PC-9 (cell line): ENCODE measurements at regions not wholly inside any gene's neighbourhood (a gene's known extent, or its start where the extent isn't known, plus 50 kb on each side); places are given as distances from the start of the nearest gene placed in this dataset.

ENCODE experiments used
- BruUV-seq: library from RNA; stranded (reverse); fragments of 400-500 nt; replicated peaks from 2 replicates; lab custom pipeline; 2021; lab: Mats Ljungman, UMichigan
- CTCF ChIA-PET: fragments of 300-600 bp; sonication (Branson Sonifier 250); formaldehyde crosslinking; loops from one replicate; lab custom pipeline; 2022; ENCODE audit warnings: antibody characterized with exemption; lab: Charles Lee
- POLR2A ChIA-PET: fragments of 300-600 bp; sonication (Branson Sonifier 250); formaldehyde crosslinking; loops from one replicate; lab custom pipeline; 2022; ENCODE audit warnings: antibody characterized with exemption; ENCODE audit not compliant: unreplicated experiment; lab: Charles Lee
- DNase-seq, 2 experiments: peaks; one replicate each; pipeline versions ENCODE4 v3.0.0 to v3.0.0-alpha.2; 2015 to 2022; ENCODE audit warnings: mixed read lengths in 1 of 2
- H2AFZ ChIP-seq: fragments of 200-600 bp; sonication (generic); 2 replicates; pipeline ENCODE4 v1.8.1; 2017; ENCODE audit warnings: antibody characterized with exemption
- H3F3A ChIP-seq: fragments of 200-600 bp; sonication (generic); 2 replicates; pipeline ENCODE4 v1.8.1; 2017; ENCODE audit warnings: antibody characterized with exemption, mild to moderate bottlenecking, low read depth; ENCODE audit not compliant: insufficient read depth
- H3K27ac ChIP-seq: fragments of 200-600 bp; sonication (generic); 2 replicates; pipeline ENCODE4 v1.6.1; 2016; ENCODE audit warnings: mixed run types
- H3K27me3 ChIP-seq: fragments of 200-600 bp; sonication (generic); 2 replicates; pipeline ENCODE4 v1.6.1; 2016; ENCODE audit warnings: low read depth, mixed run types; ENCODE audit not compliant: insufficient read depth
- H3K36me3 ChIP-seq: fragments of 200-600 bp; sonication (generic); 2 replicates; pipeline ENCODE4 v1.6.1; 2016; ENCODE audit warnings: low read depth, mixed run types
- H3K4me1 ChIP-seq: fragments of 200-600 bp; sonication (generic); replicated peaks from 2 replicates; pipeline ENCODE4 v1.6.1; 2016; ENCODE audit warnings: mixed run types; ENCODE audit not compliant: insufficient read depth
- H3K4me2 ChIP-seq: fragments of 200-600 bp; sonication (generic); 2 replicates; pipeline ENCODE4 v1.6.1; 2017; ENCODE audit warnings: mixed run types
- H3K4me3 ChIP-seq: fragments of 200-600 bp; sonication (generic); 2 replicates; pipeline ENCODE4 v1.6.1; 2016; ENCODE audit warnings: mixed run types
- H3K79me2 ChIP-seq: fragments of 200-600 bp; sonication (generic); 2 replicates; pipeline ENCODE4 v1.6.1; 2017; ENCODE audit warnings: low read depth, mixed run types
- H3K9me2 ChIP-seq: fragments of 200-600 bp; sonication (generic); 2 replicates; pipeline ENCODE4 v1.8.1; 2017; ENCODE audit warnings: mild to moderate bottlenecking; ENCODE audit not compliant: insufficient read depth
- H3K9me3 ChIP-seq: fragments of 200-600 bp; sonication (generic); 2 replicates; pipeline ENCODE4 v1.8.1; 2016; ENCODE audit warnings: low read depth; ENCODE audit not compliant: insufficient read depth
- H4K20me1 ChIP-seq: fragments of 200-600 bp; sonication (generic); 2 replicates; pipeline ENCODE4 v1.8.1; 2017; ENCODE audit not compliant: insufficient read depth
- EZH2 ChIP-seq: fragments of 200-600 bp; sonication (generic); IDR thresholded peaks from 2 replicates; pipeline ENCODE4 v1.8.0; 2017; ENCODE audit warnings: antibody characterized with exemption, low read depth
- intact Hi-C: fragments of 100-400 bp; cut with micrococcal nuclease; formaldehyde crosslinking; loops from one replicate; pipeline ENCODE4 v1.10.0; 2022; ENCODE audit not compliant: unreplicated experiment
- TF ChIP-seq, protein P1 (sequence below): fragments of 200-600 bp; sonication (generic); conservative IDR thresholded peaks from 2 replicates; pipeline ENCODE4 v1.6.1; 2017; ENCODE audit warnings: mixed run types, antibody characterized with exemption, mild to moderate bottlenecking, moderate library complexity

DNA sequence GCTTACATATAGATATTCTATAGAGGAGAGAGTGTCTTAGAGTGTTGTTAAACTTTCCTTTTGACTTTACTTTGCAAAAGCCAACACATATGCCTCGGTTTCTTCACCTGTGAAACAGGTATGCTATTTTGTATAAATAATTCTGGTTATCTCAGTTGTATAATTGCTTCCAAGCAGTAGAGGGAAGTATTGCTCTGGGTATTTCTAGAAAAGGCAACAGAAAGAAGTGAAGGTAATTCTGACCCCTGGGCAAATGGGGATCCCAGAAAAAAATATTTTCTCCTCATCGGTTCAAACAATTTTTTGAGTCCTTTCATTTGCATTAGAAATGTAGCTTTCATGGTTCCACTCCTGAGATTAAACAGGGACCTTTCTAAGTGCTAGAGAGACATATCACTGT is 216.5 kb upstream of the SEMA6D start:
- Histone ChIP-seq H3K9me2 (no peaks in the 10 kb centered on the region), H3F3A (no peaks in the 10 kb centered on the region), H3K4me2 (no peak overlapping the region), H2AFZ (no peak overlapping the region), H3K4me1 (no peaks in the 10 kb centered on the region), H3K27me3 (no peaks in the 10 kb centered on the region), H4K20me1 (no peaks in the 10 kb centered on the region), H3K36me3 (no peaks in the 10 kb centered on the region), H3K9me3 (no peaks in the 10 kb centered on the region), H3K4me3 (no peak overlapping the region), H3K79me2 (no peaks in the 10 kb centered on the region), H3K27ac (no peak overlapping the region)
- intact Hi-C loops, result no loop called here
- ChIA-PET CTCF (no interaction called here), POLR2A (no interaction called here)
- BruUV-seq, result no TSS peak
- TF ChIP-seq EZH2, result no peak
- TF ChIP-seq, protein P1, sequence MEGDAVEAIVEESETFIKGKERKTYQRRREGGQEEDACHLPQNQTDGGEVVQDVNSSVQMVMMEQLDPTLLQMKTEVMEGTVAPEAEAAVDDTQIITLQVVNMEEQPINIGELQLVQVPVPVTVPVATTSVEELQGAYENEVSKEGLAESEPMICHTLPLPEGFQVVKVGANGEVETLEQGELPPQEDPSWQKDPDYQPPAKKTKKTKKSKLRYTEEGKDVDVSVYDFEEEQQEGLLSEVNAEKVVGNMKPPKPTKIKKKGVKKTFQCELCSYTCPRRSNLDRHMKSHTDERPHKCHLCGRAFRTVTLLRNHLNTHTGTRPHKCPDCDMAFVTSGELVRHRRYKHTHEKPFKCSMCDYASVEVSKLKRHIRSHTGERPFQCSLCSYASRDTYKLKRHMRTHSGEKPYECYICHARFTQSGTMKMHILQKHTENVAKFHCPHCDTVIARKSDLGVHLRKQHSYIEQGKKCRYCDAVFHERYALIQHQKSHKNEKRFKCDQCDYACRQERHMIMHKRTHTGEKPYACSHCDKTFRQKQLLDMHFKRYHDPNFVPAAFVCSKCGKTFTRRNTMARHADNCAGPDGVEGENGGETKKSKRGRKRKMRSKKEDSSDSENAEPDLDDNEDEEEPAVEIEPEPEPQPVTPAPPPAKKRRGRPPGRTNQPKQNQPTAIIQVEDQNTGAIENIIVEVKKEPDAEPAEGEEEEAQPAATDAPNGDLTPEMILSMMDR, result no peak
- no peak for DNase-seq

GRCh38 chr15:47502041-47502440 is 215.3 kb upstream of the SEMA6D start:
- no peaks in the 10 kb centered on the region for H3K4me1 ChIP-seq
- H3K4me3 ChIP-seq, result no peak overlapping the region
- H3K36me3 ChIP-seq, result no peaks in the 10 kb centered on the region
- H2AFZ ChIP-seq, result no peak overlapping the region
- ChIA-PET POLR2A (no interaction called here), CTCF (no interaction called here)
- no peaks in the 10 kb centered on the region for H3K9me3 ChIP-seq
- TF ChIP-seq EZH2, result no peak
- TF ChIP-seq, protein P1, result no peak
- DNase-seq, result no peak
- no peaks in the 10 kb centered on the region for H3K9me2 ChIP-seq
- H3K79me2 ChIP-seq, result no peaks in the 10 kb centered on the region
- intact Hi-C loops, result no loop called here
- no peaks in the 10 kb centered on the region for H4K20me1 ChIP-seq
- BruUV-seq, result no TSS peak
- H3F3A ChIP-seq, result no peaks in the 10 kb centered on the region
- H3K27ac ChIP-seq, result no peak overlapping the region
- no peak overlapping the region for H3K4me2 ChIP-seq
- H3K27me3 ChIP-seq, result no peaks in the 10 kb centered on the region

DNA sequence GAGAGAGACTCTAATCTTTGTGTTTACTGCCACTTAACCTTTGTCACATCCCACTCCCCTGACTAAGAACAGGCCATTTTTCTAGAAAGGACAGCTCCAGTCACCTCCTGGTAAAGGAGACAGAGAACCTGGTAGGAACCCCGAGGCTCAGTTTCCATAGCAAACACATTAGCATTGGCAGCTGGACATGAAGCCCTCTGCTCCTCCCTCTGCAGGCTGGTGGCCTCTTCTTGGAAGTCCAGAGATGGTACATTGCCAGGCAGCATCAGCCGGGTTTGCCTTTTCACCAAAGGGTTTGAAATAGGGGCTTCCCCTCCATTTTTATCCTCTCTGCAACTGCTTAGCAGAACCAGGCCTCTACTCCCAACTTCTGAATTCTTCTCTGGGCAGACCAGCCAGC is 213.4 kb upstream of the SEMA6D start:
- no peak overlapping the region for H3K4me3 ChIP-seq
- no peaks in the 10 kb centered on the region for H3K36me3 ChIP-seq
- BruUV-seq, result no TSS peak
- H3K9me2 ChIP-seq, result no peaks in the 10 kb centered on the region
- no peak overlapping the region for H3K4me2 ChIP-seq
- no peaks in the 10 kb centered on the region for H3F3A ChIP-seq
- no peaks in the 10 kb centered on the region for H3K9me3 ChIP-seq
- H3K79me2 ChIP-seq, result no peaks in the 10 kb centered on the region
- H3K27ac ChIP-seq, result no peak overlapping the region
- DNase-seq, result no peak
- intact Hi-C loops, result no loop called here
- no peak for TF ChIP-seq EZH2
- TF ChIP-seq, protein P1, result no peak
- no peaks in the 10 kb centered on the region for H3K27me3 ChIP-seq
- H3K4me1 ChIP-seq, result no peaks in the 10 kb centered on the region
- no peak overlapping the region for H2AFZ ChIP-seq
- CTCF ChIA-PET, result no interaction called here
- H4K20me1 ChIP-seq, result no peaks in the 10 kb centered on the region
- POLR2A ChIA-PET, result no interaction called here
